ENCODE measurements at regions not wholly inside any gene's neighbourhood (a gene's known extent, or its start where the extent isn't known, plus 50 kb on each side); places are given as distances from the start of the nearest gene placed in this dataset.

GRCh38 chr10:107656932-107657331, 492.4 kb upstream of the SORCS1 start:
- TF ChIP-seq CTCF (IDR thresholded peaks at IDR 0.05) (no peak), POLR2A (IDR thresholded peaks at IDR 0.05) (no peak)

All from uterus (tissue), 2 donors.